GM03348 (cell line): ENCODE measurements at regions not wholly inside any gene's neighbourhood (a gene's known extent, or its start where the extent isn't known, plus 50 kb on each side); places are given as distances from the start of the nearest gene placed in this dataset.
A peak's percentile ranks its signal among the peaks of the same experiment; 100 is the strongest.
"Not testable (repeated sequence)": the region's sequence is repeated elsewhere in the genome, so short reads cannot be mapped to it uniquely, and the experiment has no call there.

ENCODE experiments used
- DNase-seq: peaks from one replicate; pipeline ENCODE4 v3.0.0; 2012; ENCODE audit warnings: low spot score

DNA sequence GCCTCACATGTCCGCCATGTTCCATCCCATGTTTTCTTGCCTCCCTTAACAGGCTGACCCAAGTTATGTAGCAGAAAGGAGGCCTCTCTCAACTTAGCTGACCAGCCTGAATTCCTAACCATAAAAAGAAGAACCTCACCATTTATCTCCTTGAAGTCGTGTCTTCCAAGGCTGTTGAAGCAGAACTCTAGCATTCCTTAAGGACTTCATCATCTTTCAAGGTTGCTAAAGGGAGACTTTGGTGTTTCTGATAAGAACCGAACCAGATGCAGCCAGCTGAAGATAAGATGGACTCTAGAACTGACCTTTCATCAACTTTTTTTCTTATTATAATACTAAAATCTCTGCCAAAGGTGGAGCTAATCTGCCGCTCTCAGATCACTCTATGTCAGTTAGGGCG lies 571.7 kb upstream of the SLC35B3 start:
- DNase-seq, result no peak

GRCh38 chr6:9002833-9003232 lies 567.5 kb upstream of the SLC35B3 start:
- no peak for DNase-seq

- DNase-seq, result no peak
These were observed 559.8 kb upstream of the SLC35B3 start for GRCh38 chr6:8995156-8995555.

- DNase-seq, result no peak
These were observed 557.8 kb upstream of the SLC35B3 start for GRCh38 chr6:8993111-8993510.

- DNase-seq, result no peak
These were observed 556.5 kb upstream of the SLC35B3 start for GRCh38 chr6:8991844-8992243.

DNA sequence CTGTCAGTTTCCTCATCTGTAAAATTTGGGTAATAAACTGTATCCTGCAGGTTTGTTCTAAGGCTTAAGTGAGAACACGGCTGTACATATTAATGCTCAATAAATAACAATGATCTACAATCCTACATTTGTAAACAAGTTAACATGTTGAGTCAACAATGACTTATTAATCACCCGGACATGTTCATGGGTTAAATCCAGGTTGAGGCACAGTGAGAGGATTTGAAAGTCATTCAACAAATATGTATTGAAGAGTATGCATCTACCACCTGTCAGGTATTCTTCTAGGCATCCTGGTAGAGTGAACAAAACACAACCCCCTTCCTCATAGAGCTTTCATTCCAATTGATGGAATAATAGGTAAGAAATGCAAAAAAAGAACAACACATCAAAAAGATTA lies 554.7 kb upstream of the SLC35B3 start:
- DNase-seq, result no peak

DNA sequence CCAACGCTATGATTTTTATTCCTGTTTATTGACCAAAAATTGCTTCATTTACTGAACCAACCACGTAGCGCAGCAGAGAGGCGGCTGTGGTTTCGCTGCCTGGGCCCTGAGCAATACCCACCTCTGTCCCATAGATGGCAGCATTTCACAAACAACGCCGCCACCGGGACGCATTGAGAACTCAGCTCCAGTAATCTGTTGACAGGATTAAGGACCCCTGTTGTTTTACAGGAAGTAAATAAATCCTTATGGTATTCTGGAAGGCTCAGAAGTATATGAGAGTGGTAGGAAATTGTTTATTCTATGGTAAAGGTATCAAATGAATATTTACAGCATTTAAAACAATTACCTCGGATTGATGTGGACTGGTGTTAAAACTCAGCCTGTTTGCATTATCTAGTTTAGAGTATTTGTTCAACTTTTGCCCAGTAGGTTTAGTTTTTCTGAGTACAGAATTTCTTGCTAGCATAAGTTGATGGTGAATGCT lies 547.9 kb upstream of the SLC35B3 start:
- peak; percentile 83 for DNase-seq

GRCh38 chr6:8982668-8983067 lies 547.3 kb upstream of the SLC35B3 start:
- peak; percentile 1 for DNase-seq

- no peak for DNase-seq
These were observed 538.0 kb upstream of the SLC35B3 start for GRCh38 chr6:8973395-8973794.

GRCh38 chr6:8969747-8970146 lies 534.4 kb upstream of the SLC35B3 start:
- no peak for DNase-seq

DNA sequence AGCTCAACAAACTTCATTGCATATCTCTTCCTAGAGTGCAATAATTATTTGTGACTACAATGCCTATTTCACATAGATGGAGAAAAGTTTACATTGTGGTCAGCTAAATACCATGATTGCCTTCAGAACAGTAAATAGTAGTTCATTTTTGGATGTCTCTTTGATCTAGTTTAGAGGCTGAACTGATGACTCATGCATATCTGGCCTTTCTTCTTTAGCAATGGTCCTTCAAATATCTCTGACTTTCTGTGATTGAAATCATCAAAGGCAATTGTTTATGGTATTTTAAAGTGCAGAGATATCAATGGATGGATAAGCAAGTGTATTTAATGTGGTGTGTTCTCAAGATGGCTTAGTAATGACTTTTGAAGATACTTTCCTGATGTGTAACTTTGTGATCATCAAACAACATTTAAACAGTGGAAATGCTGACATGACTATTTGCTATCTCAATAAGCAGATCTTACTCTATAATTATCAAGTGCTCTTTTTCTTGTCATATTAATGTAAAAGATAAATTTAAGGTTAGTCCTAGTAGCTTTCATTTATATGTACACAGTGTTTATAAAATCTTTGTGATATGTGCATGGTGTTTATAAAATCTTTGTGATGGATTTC lies 523.7 kb upstream of the SLC35B3 start:
- no peak for DNase-seq

- no peak for DNase-seq
These were observed 518.0 kb upstream of the SLC35B3 start for GRCh38 chr6:8953310-8953709.

GRCh38 chr6:8948733-8949132 lies 513.4 kb upstream of the SLC35B3 start:
- no peak for DNase-seq

- no peak for DNase-seq
These were observed 512.6 kb upstream of the SLC35B3 start for GRCh38 chr6:8947900-8948299.

DNA sequence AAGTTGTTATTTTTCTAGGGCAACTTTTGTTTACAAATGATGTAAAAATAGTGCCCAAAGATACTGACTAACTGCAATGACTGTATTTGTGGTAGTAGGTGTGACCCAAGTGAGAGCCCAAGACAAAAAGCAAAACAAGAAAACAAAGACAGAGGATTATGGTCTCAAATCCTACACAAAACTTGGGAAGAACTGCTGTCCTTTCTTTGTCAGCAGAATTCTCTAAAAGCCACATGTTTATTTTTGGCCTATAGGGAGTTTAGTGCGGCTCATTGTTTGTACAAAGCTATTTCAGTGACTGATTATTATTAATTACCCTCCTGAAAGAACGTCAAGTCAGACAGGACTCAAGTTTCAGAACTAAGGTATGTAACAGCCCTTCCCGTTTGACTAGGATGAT lies 509.2 kb upstream of the SLC35B3 start:
- DNase-seq, result no peak

- no peak for DNase-seq
These were observed 507.7 kb upstream of the SLC35B3 start for GRCh38 chr6:8943073-8943472.

DNA sequence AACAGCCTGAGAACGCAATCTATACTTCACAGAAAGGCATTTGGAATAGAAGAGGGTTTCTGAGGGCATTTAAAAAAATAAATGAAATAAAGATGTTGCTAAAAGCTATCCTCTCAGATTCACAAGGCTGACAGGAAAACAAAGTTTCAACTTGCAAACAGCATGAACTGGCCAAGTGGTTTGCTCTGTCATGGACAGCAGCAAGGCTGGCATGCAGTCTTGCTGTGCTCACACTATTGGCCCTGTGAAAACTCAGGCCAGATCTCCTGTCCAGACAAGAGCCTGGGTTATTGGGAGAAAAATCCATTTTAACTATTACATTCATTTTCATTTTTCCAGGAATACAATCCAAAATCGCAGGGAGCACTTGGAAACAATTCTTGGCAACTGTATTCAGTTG lies 506.2 kb upstream of the SLC35B3 start:
- no peak for DNase-seq

- no peak for DNase-seq
These were observed 505.0 kb upstream of the SLC35B3 start for GRCh38 chr6:8940356-8940755.

GRCh38 chr6:8939615-8940014 lies 504.3 kb upstream of the SLC35B3 start:
- no peak for DNase-seq

- DNase-seq, result no peak
These were observed 499.0 kb upstream of the SLC35B3 start for GRCh38 chr6:8934318-8934717.

- DNase-seq, result no peak
These were observed 494.7 kb upstream of the SLC35B3 start for GRCh38 chr6:8930009-8930408.

- DNase-seq, result not testable (repeated sequence)
These were observed 484.9 kb upstream of the SLC35B3 start for GRCh38 chr6:8920244-8920643.

- DNase-seq, result no peak
These were observed 482.9 kb upstream of the SLC35B3 start for GRCh38 chr6:8918196-8918595.

- no peak for DNase-seq
These were observed 479.4 kb upstream of the SLC35B3 start for GRCh38 chr6:8914700-8915099.

GRCh38 chr6:8908638-8909037 lies 473.3 kb upstream of the SLC35B3 start:
- no peak for DNase-seq
